Epidermal melanocyte (primary cell): ENCODE measurements at regions not wholly inside any gene's neighbourhood (a gene's known extent, or its start where the extent isn't known, plus 50 kb on each side); places are given as distances from the start of the nearest gene placed in this dataset.

Experiments
- DNase-seq: peaks from one replicate; pipeline ENCODE4 v3.0.0; 2011; ENCODE audit warnings: low spot score; ENCODE audit not compliant: insufficient read length

GRCh38 chr4:32196950-32197688 lies 1477.0 kb downstream of the PCDH7 start:
- no peak for DNase-seq

DNA sequence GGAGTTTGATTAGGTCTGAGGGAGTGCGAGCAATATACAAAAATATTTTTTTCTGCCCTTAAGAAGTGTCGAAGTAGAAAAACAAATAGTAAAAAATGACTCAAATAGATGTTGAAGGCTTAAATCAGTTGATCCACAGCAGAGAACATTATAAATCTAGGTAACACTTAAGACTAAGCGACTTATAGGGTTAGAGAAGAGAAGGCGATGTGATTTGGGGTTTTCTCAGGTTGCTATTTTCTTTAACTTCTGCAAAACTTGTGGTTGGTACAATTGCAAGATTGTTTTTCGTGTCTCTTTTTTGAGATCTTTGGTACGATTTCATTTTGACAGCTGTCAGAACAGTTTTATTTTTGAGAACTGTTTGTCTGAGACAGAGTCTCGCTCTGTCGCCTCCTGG lies 1479.5 kb downstream of the PCDH7 start:
- DNase-seq, result no peak

DNA sequence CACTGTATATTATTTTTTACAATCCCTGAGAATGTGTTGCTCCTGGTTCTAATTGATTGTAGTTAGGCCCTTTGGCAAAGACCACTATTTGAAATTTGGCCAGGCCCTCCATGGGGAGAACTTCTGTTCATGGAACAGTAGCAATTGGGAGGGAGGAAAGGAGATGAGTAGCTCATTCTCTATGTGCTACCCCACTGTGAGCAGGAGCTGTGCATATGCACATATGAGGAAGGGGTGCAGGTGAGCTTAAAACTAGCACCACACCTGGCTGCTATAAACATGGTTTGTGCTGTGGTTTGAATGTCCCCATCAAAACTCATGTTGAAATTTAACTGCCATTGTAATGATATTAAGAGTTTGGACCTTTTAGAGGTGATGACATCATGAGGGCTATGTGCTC lies 1483.2 kb downstream of the PCDH7 start:
- DNase-seq, result no peak

GRCh38 chr4:32206756-32207155 lies 1486.6 kb downstream of the PCDH7 start:
- no peak for DNase-seq

- no peak for DNase-seq
Measured at GRCh38 chr4:32207456-32207855, 1487.3 kb downstream of the PCDH7 start.

- DNase-seq, result no peak
Measured at GRCh38 chr4:32215277-32215676, 1495.1 kb downstream of the PCDH7 start.

- DNase-seq, result no peak
Measured at GRCh38 chr4:32216502-32216901, 1496.3 kb downstream of the PCDH7 start.

- no peak for DNase-seq
Measured at GRCh38 chr4:32219306-32220075, 1499.3 kb downstream of the PCDH7 start.

DNA sequence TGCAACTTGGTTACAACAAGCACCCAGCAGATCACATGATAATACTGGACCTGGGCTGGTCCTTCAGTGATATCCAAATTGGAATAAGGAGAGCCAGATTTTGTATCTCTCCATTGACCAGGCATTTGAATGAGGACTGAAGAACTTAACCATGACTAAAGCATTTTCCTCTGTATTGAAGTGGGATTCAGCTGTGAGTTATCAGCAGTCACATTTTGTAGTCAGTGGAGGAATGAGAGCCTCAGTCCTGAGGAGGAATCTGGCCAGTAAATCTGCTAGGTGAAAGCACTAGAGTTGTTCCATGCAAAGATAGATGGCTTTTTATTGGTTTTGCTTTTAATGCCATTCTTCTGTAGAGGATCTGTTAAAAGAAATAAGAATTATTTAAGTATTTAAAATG lies 1506.0 kb downstream of the PCDH7 start:
- no peak for DNase-seq

GRCh38 chr4:32226733-32227132 lies 1506.6 kb downstream of the PCDH7 start:
- no peak for DNase-seq

DNA sequence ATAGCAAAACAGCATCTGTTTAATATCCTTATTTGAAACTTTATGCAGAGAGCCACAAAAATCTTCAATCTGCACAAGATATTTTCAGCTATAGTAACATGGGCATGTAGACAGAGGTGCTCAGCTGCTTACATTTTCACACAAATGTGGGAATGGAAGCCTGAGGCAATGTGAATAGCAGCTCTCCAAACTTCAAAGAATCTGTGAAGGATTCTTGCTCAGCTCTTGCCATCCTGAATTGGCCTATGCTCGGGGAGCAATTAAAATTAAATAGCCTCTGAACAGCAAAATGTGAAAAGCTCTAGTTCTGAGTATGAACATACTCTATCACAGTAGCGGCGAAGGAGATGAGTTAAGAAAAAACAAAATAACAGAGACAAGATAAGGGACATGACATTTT lies 1523.8 kb downstream of the PCDH7 start:
- no peak for DNase-seq

- no peak for DNase-seq
Measured at GRCh38 chr4:32249040-32249439, 1528.9 kb downstream of the PCDH7 start.

DNA sequence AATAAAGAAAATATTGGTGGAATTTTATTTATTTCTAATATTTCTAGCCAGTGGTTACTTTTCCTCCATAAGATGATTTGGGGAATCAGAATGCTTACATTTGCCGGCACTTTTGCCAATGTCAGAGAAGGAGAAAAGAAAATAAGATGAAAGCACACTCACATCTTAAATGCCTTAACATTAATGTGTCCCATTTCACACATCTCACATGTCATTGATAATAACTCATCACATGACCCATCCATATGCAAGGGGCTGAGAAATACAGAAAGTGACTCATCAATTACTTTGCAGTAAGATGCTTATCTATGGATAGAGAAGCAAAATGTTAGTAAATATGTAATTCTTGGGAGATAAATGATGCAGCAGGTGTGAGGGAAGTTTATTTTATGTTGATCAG lies 1531.0 kb downstream of the PCDH7 start:
- DNase-seq, result no peak

DNA sequence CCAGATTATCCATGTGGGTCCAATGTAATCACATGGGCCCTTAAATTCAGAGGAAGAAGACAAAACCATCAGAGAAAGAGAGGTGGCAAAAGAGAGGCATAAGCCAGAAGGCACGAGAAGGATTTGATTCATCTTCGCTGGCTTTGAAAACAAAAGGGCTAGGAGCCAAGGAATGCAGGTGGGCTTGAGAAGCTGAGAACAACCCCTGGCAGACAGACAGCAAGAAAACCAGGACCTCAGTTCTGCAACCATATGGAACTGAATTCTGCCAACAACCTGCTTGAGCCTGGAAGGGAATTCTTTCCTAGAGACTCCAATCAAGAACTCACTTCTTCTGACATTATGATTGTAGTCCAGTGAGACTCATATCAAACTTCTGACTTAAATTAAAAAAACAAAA lies 1531.8 kb downstream of the PCDH7 start:
- no peak for DNase-seq

- no peak for DNase-seq
Measured at GRCh38 chr4:32254216-32254615, 1534.0 kb downstream of the PCDH7 start.

- no peak for DNase-seq
Measured at GRCh38 chr4:32258986-32259385, 1538.8 kb downstream of the PCDH7 start.

GRCh38 chr4:32261196-32261595 lies 1541.0 kb downstream of the PCDH7 start:
- DNase-seq, result no peak

DNA sequence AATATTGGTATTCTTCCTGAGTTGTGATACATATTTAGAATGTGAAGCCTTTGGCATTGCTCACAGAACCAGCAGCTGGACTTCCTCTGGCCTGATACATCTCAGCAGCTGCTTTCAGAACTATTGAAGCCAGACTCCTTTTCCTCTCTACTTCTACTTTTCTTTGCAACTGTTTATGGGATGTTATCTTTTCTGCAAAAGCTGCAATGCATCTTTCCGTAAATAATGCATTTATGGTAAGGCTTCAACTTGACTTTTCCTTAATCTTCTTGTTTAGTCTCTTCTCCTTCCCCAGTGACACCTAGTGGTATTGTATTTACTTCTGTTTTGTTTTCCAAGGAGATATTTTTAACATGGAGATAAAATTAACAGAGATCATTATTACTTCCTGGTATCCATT lies 1548.7 kb downstream of the PCDH7 start:
- DNase-seq, result no peak

DNA sequence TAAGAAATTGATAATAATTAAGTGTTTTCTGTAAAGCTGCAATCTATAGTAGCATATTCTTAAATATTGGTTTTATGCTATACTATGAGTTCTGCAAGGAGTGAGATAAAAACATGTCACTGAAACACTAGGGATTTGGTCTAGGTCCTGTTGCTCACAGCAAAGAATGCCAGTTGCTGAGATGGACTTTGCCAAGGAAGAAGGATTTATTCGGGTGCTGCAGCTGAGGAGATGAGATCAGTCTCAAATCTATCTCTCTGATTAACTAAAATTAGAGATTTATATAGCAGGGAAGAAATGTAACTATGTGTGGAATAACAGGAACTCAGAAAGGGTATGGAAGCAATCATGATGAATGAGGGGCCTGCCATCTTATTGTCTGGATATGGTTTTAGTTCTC lies 1569.9 kb downstream of the PCDH7 start:
- no peak for DNase-seq

GRCh38 chr4:32318926-32319325 lies 1598.8 kb downstream of the PCDH7 start:
- DNase-seq, result no peak

- no peak for DNase-seq
Measured at GRCh38 chr4:32321421-32321820, 1601.3 kb downstream of the PCDH7 start.

- no peak for DNase-seq
Measured at GRCh38 chr4:32334759-32335158, 1614.6 kb downstream of the PCDH7 start.

GRCh38 chr4:32337403-32337802 lies 1617.2 kb downstream of the PCDH7 start:
- no peak for DNase-seq
